VCaP (cell line): ENCODE measurements at regions not wholly inside any gene's neighbourhood (a gene's known extent, or its start where the extent isn't known, plus 50 kb on each side); places are given as distances from the start of the nearest gene placed in this dataset.

Experiments used
- H3K27ac ChIP-seq: fragments of 450-650 bp; 2 replicates; pipeline ENCODE4 v1.5.1; 2017
- TF ChIP-seq, protein P1 (sequence below): fragments of 450-650 bp; conservative IDR thresholded peaks from 2 replicates; pipeline ENCODE4 v1.5.1; 2017; ENCODE audit warnings: mild to moderate bottlenecking, moderate library complexity

DNA sequence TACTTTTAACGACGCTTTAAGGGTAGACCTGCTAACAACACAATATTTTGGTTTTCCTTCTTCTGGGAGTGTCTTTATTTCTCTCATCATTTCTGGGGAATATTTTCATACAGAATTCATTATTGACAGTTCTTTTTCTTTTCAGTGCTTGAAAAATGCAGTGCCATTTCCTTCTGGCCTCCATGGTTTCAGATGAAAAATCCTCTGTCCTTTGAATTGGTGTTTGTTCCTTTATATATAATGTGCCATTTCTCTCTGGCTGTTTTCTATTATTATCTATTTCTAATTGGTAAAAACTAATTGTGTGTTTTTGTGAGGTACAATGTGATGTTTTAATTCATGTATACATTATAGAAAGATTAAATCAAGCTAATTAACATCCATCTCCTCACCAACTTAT lies 194.3 kb upstream of the S1PR3 start:
- TF ChIP-seq, protein P1, sequence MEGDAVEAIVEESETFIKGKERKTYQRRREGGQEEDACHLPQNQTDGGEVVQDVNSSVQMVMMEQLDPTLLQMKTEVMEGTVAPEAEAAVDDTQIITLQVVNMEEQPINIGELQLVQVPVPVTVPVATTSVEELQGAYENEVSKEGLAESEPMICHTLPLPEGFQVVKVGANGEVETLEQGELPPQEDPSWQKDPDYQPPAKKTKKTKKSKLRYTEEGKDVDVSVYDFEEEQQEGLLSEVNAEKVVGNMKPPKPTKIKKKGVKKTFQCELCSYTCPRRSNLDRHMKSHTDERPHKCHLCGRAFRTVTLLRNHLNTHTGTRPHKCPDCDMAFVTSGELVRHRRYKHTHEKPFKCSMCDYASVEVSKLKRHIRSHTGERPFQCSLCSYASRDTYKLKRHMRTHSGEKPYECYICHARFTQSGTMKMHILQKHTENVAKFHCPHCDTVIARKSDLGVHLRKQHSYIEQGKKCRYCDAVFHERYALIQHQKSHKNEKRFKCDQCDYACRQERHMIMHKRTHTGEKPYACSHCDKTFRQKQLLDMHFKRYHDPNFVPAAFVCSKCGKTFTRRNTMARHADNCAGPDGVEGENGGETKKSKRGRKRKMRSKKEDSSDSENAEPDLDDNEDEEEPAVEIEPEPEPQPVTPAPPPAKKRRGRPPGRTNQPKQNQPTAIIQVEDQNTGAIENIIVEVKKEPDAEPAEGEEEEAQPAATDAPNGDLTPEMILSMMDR: no peak
- H3K27ac ChIP-seq: no peak overlapping the region

DNA sequence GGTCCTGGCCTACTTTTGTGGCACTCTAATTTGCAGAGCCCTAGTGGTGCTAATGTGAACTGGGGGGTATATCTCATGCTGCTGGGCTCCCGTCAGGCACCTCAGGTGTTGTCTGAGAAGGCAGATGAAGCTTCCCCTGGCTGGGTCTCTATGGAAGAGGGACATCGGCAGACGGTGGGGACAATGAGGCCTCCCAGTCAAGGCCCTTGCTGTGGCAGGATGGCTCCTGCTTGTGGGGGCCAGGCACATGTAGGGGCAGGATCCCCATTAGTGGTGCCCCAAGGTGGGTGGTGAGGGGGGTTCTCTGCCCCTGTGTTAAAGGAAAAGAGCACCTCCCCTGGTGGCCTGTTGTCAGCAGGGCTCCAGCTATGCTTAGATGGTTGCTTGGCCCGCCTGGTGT lies 192.8 kb upstream of the S1PR3 start:
- no peak overlapping the region for H3K27ac ChIP-seq
- TF ChIP-seq, protein P1: no peak

DNA sequence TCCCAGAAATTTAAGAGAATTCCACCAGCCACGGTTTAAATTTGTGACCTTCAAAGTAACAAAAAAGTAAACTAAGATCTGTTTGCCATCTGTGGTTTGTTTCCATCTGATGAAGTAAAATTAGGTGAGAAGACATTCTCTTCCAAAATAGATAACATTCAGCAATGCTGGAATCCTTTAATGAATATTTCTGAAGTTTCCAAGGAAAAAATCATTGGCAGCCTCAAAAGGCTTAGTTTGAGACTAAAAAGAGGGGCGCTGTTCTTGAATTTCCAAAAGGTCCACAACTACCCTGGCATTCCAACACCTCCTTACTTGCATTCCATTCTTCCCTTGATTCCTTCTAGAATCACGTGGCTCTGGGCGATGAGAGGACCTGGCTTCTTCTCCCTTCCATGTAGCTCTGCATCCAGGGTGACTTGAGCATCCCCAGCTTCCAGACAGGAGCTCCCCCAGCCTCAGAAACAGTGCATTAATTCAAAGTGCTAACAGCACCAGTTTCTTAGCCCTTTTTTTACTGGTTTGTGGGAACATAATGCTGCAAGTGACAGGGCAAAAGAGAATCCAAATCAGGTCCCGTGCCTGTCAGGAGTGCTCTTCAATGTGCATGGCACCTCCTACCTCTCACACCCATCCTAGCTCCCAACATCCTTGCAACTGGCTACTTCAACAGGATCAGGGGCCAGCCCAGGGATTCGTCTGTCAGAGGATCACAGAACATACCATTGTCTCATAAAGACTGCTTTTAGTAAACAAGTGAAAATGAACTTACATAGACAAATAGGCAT lies 191.5 kb upstream of the S1PR3 start:
- H3K27ac ChIP-seq: no peak overlapping the region
- TF ChIP-seq, protein P1: no peak

DNA sequence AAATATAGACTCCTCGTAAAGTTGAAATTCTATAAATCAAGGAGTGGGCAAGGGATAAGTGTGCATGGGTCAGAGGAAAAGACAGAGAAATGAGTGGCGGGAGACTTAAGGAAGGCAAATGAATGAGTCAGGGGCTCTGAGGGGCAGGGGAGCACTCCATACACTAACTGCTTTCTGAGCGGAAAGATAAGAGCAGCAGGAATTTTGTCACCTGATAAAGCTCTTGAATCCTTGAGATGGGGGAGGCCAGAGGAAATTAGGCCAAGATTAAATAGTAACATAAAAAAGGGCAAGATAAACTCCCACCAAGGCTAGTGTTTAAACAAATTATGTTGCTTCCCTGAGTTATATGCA lies 191.0 kb upstream of the S1PR3 start:
- TF ChIP-seq, protein P1: no peak
- H3K27ac ChIP-seq: no peak overlapping the region

DNA sequence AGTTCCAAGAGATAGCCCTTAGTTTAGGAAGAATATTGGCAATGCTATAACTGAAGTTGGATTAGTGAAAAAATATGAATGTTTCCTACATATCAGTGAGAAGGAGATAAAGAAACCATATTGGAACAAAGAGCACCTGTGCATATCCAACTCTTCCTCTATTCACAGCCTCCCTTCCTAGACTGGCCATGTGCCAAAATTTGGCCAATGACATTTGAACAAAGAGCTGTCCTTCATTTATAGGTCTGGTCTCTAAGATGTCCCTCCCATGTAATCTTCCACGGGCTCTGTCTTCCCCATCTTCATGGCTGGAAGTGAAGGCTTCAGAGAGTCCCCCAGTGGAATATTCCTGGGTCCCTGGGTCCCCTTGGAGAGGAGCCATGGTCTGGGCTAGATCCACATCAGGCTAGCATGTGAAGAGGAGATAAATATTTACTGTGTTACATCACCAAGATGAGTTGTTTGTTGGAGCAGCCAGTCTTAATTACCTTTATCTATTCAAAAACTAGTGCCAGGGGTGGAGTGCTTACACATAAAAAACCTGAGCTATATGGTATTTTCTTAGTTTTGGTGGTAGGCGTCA lies 190.0 kb upstream of the S1PR3 start:
- TF ChIP-seq, protein P1: no peak
- no peak overlapping the region for H3K27ac ChIP-seq

DNA sequence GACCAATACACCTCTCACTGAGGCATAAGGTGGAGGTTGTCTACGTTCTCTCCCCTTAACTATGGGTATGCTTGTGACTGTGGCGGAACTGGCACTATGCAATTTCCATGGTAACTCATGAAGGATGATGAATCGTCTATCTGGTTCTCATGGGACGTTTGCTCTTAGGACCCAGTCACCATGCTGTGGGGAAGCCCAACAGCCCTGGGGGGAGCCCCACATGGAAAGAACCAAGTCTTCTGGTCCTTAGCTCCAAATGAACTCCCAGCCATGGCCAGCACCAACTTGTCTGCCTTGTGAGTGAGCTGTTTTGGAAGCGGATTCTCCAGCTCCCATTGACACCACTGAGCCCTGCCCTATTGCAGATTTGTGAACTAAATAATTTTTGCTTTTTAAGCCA lies 188.7 kb upstream of the S1PR3 start:
- H3K27ac ChIP-seq: no peak overlapping the region
- TF ChIP-seq, protein P1: no peak

DNA sequence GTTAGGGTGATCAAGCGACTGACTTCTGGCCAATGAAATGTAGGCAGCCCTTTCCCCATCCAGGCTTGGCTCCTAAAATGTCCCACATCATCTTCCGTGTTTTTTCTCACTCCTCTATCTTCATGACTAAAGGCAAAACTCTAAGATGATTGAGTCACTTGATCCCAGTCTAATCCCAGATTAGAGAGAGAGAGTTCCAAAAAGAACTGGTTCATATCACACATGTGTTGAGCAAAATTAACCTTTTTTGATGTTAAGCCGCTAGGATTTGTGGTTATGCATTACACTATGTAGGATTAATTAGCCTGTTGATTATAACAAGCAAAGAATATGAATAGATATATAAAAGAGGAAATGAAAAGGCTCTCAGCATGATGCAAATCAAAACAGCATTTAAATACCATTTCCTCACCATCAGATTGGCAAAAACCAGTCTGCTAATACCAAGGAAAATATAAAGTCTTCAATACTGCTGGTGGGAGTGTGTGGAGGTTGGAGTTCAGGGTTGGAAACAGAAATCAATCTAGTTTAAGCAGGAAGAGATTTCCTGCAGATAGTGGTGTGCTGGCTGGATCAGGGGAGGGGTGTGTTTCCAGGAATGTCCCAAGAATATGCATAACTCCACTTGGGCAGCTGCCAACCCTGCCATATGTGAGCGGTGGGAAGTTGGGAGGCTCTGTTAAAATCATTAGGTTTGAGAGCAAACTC lies 187.6 kb upstream of the S1PR3 start:
- TF ChIP-seq, protein P1: no peak
- no peak overlapping the region for H3K27ac ChIP-seq
